Activated T-helper 9 cell treated with anti-CD3 and anti-CD28 coated beads, Interleukin-2, amount 50 U/mL, for 16 hours (primary cell): ENCODE measurements at regions not wholly inside any gene's neighbourhood (a gene's known extent, or its start where the extent isn't known, plus 50 kb on each side); places are given as distances from the start of the nearest gene placed in this dataset.

Source experiments
- DNase-seq: peaks from one replicate; pipeline ENCODE4 v3.0.0-alpha.2; 2020; ENCODE audit warnings: low read depth

- DNase-seq: no peak
These were observed 224.3 kb upstream of the NR2F2 start for GRCh38 chr15:96106181-96106580.

- no peak for DNase-seq
These were observed 223.9 kb upstream of the NR2F2 start for GRCh38 chr15:96106628-96107027.

- DNase-seq: no peak
These were observed 222.6 kb upstream of the NR2F2 start for GRCh38 chr15:96107916-96108315.

- no peak for DNase-seq
These were observed 222.1 kb upstream of the NR2F2 start for GRCh38 chr15:96108405-96108804.

GRCh38 chr15:96109820-96110219 is 220.7 kb upstream of the NR2F2 start:
- no peak for DNase-seq

- no peak for DNase-seq
These were observed 218.5 kb upstream of the NR2F2 start for GRCh38 chr15:96112018-96112417.

- no peak for DNase-seq
These were observed 214.9 kb upstream of the NR2F2 start for GRCh38 chr15:96115642-96116041.

- no peak for DNase-seq
These were observed 213.2 kb upstream of the NR2F2 start for GRCh38 chr15:96117270-96117669.

- DNase-seq: no peak
These were observed 210.8 kb upstream of the NR2F2 start for GRCh38 chr15:96119734-96120133.

GRCh38 chr15:96121086-96121920 is 209.2 kb upstream of the NR2F2 start:
- no peak for DNase-seq

- no peak for DNase-seq
These were observed 208.1 kb upstream of the NR2F2 start for GRCh38 chr15:96122077-96123027.

- DNase-seq: no peak
These were observed 207.5 kb upstream of the NR2F2 start for GRCh38 chr15:96123028-96123400.

GRCh38 chr15:96123630-96124187 is 206.8 kb upstream of the NR2F2 start:
- no peak for DNase-seq

GRCh38 chr15:96124436-96124835 is 206.1 kb upstream of the NR2F2 start:
- DNase-seq: no peak

GRCh38 chr15:96125721-96126415 is 204.6 kb upstream of the NR2F2 start:
- DNase-seq: no peak

GRCh38 chr15:96126859-96127258 is 203.6 kb upstream of the NR2F2 start:
- no peak for DNase-seq

- DNase-seq: no peak
These were observed 199.8 kb upstream of the NR2F2 start for GRCh38 chr15:96130734-96131133.

GRCh38 chr15:96132126-96132525 is 198.4 kb upstream of the NR2F2 start:
- DNase-seq: no peak

- no peak for DNase-seq
These were observed 195.1 kb upstream of the NR2F2 start for GRCh38 chr15:96135166-96136093.

GRCh38 chr15:96138985-96139384 is 191.5 kb upstream of the NR2F2 start:
- no peak for DNase-seq

- no peak for DNase-seq
These were observed 188.0 kb upstream of the NR2F2 start for GRCh38 chr15:96142498-96142897.
